ENCODE measurements at regions not wholly inside any gene's neighbourhood (a gene's known extent, or its start where the extent isn't known, plus 50 kb on each side); places are given as distances from the start of the nearest gene placed in this dataset.

- WGBS, result 44% methylated on average over 3 of the region's 3 CpGs
- no peaks in the 10 kb centered on the region for H3K36me3 ChIP-seq
- TF ChIP-seq EP300 (IDR thresholded peaks at IDR 0.05), result no peak
- TF ChIP-seq POLR2AphosphoS5 (IDR thresholded peaks at IDR 0.05), result no peak
- no peak for TF ChIP-seq POLR2A (IDR thresholded peaks at IDR 0.05; ENCODE audit: low read depth)
- TF ChIP-seq CTCF (IDR thresholded peaks at IDR 0.05), result no peak
- DNase-seq (ENCODE audit: extremely low spot score), result no peak
- intact Hi-C loops (cut with DNase I), result no loop called here
- H3K9me3 ChIP-seq, result no peaks in the 10 kb centered on the region
- H3K4me3 ChIP-seq, result no peak overlapping the region
- no peaks in the 10 kb centered on the region for H3K27me3 ChIP-seq
- no peak overlapping the region for H3K27ac ChIP-seq (replicated peaks in 1 of 4)
- H3K4me1 ChIP-seq, result no peaks in the 10 kb centered on the region
Measured at GRCh38 chr6:113082745-113083144, 735.6 kb downstream of the RFPL4B start.

GRCh38 chr6:113083947-113084346 lies 736.8 kb downstream of the RFPL4B start:
- no peak for DNase-seq (ENCODE audit: extremely low spot score)
- H3K4me3 ChIP-seq, result no peak overlapping the region
- 95% methylated on average over 3 of the region's 3 CpGs for WGBS
- intact Hi-C loops (cut with DNase I), result no loop called here
- no peak overlapping the region for H3K27ac ChIP-seq (replicated peaks in 1 of 4)
- no peaks in the 10 kb centered on the region for H3K36me3 ChIP-seq
- no peaks in the 10 kb centered on the region for H3K27me3 ChIP-seq
- no peaks in the 10 kb centered on the region for H3K4me1 ChIP-seq
- TF ChIP-seq EP300 (IDR thresholded peaks at IDR 0.05) (no peak), POLR2AphosphoS5 (IDR thresholded peaks at IDR 0.05) (no peak), CTCF (IDR thresholded peaks at IDR 0.05) (no peak), POLR2A (IDR thresholded peaks at IDR 0.05; ENCODE audit: low read depth) (no peak)
- no peaks in the 10 kb centered on the region for H3K9me3 ChIP-seq

- no peaks in the 10 kb centered on the region for H3K27me3 ChIP-seq
- intact Hi-C loops (cut with DNase I), result no loop called here
- H3K9me3 ChIP-seq, result no peaks in the 10 kb centered on the region
- no peaks in the 10 kb centered on the region for H3K4me1 ChIP-seq
- no peak overlapping the region for H3K4me3 ChIP-seq
- no peak for TF ChIP-seq EP300 (IDR thresholded peaks at IDR 0.05)
- no peak for TF ChIP-seq POLR2AphosphoS5 (IDR thresholded peaks at IDR 0.05)
- TF ChIP-seq POLR2A (IDR thresholded peaks at IDR 0.05; ENCODE audit: low read depth), result no peak
- TF ChIP-seq CTCF (IDR thresholded peaks at IDR 0.05), result no peak
- no peaks in the 10 kb centered on the region for H3K36me3 ChIP-seq
- H3K27ac ChIP-seq (replicated peaks in 1 of 4), result no peak overlapping the region
- DNase-seq (ENCODE audit: extremely low spot score), result no peak
- WGBS, result 81% methylated on average over 8 of the region's 8 CpGs
Measured at GRCh38 chr6:113089056-113089455, 741.9 kb downstream of the RFPL4B start.

GRCh38 chr6:113092795-113093194 lies 745.7 kb downstream of the RFPL4B start:
- no peak for DNase-seq (ENCODE audit: extremely low spot score)
- intact Hi-C loops (cut with DNase I), result no loop called here
- Histone ChIP-seq H3K9me3 (no peaks in the 10 kb centered on the region), H3K36me3 (no peaks in the 10 kb centered on the region), H3K27me3 (no peaks in the 10 kb centered on the region), H3K4me3 (no peak overlapping the region), H3K4me1 (no peaks in the 10 kb centered on the region), H3K27ac (replicated peaks in 1 of 4) (no peak overlapping the region)
- TF ChIP-seq EP300 (IDR thresholded peaks at IDR 0.05), result no peak
- no peak for TF ChIP-seq POLR2A (IDR thresholded peaks at IDR 0.05; ENCODE audit: low read depth)
- no peak for TF ChIP-seq POLR2AphosphoS5 (IDR thresholded peaks at IDR 0.05)
- TF ChIP-seq CTCF (IDR thresholded peaks at IDR 0.05), result no peak
- 94% methylated on average over 3 of the region's 3 CpGs for WGBS

- Histone ChIP-seq H3K9me3 (no peaks in the 10 kb centered on the region), H3K36me3 (no peaks in the 10 kb centered on the region), H3K4me3 (no peak overlapping the region), H3K4me1 (no peaks in the 10 kb centered on the region), H3K27ac (replicated peaks in 1 of 4) (no peak overlapping the region), H3K27me3 (no peaks in the 10 kb centered on the region)
- no peak for DNase-seq (ENCODE audit: extremely low spot score)
- WGBS, result 68% methylated on average over 3 of the region's 3 CpGs
- intact Hi-C loops (cut with DNase I), result no loop called here
- TF ChIP-seq EP300 (IDR thresholded peaks at IDR 0.05) (no peak), POLR2A (IDR thresholded peaks at IDR 0.05; ENCODE audit: low read depth) (no peak), POLR2AphosphoS5 (IDR thresholded peaks at IDR 0.05) (no peak), CTCF (IDR thresholded peaks at IDR 0.05) (no peak)
Measured at GRCh38 chr6:113094779-113095178, 747.6 kb downstream of the RFPL4B start.
